Keratinocyte (primary cell): ENCODE measurements at regions not wholly inside any gene's neighbourhood (a gene's known extent, or its start where the extent isn't known, plus 50 kb on each side); places are given as distances from the start of the nearest gene placed in this dataset.

ENCODE experiments used
- EZH2 ChIP-seq: IDR thresholded peaks from one replicate; pipeline ENCODE4 v1.6.1; 2012; ENCODE audit warnings: inconsistent platforms, mild to moderate bottlenecking, low read length, moderate library complexity
- TF ChIP-seq, protein P1 (sequence below), 3 experiments: IDR thresholded peaks in 1 of 3; conservative IDR thresholded peaks in 1 of 3; optimal IDR thresholded peaks in 1 of 3; 2 replicates in 2 of 3; 3 replicates in 1 of 3; pipeline versions ENCODE3 to v1.5.1; 2011; ENCODE audit warnings: low read length in 3 of 3, mild to moderate bottlenecking in 3 of 3, moderate library complexity in 2 of 3, control low read depth in 1 of 3, inconsistent platforms in 1 of 3; ENCODE audit not compliant: insufficient read depth in 2 of 3; ENCODE audit errors: extremely low read depth in 1 of 3

DNA sequence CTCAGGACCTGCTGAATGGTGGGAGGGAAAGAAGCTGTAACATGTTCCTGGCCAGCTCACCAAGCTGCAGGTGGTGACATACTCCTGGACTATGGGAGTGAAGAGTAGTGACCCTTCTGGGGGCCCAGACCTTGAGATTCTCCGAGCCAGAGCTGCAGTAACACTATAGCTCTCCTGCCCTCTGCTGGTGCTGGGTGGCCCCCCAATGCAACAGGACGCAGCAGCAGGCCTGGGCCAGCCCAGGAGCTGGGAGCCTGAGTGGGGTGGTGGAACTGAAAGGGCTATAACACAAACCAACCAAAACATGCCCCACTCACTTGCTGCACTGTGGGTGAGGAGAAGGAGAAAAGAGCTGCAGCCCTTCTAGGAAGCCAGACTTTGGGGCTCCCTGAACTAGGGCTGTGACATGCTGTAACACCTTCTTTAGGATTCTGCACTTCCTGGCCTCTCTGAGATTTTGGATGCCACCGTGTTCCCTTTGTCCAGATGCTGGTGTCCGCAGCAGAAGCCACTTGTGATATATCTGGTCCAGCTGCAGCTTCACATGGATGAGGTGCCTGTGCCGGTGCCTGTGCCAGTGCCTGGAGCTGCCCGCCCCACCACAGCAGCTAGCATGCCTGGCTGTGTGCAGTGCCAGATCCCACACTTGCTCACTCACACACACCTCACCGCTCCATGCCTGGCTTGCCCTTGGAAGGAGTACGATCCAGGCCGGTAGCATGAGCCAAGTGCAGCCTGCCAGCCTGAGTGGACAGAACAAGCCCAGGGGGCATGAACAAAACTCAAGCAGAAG lies 636.8 kb upstream of the KCNMB2 start:
- TF ChIP-seq, protein P1, sequence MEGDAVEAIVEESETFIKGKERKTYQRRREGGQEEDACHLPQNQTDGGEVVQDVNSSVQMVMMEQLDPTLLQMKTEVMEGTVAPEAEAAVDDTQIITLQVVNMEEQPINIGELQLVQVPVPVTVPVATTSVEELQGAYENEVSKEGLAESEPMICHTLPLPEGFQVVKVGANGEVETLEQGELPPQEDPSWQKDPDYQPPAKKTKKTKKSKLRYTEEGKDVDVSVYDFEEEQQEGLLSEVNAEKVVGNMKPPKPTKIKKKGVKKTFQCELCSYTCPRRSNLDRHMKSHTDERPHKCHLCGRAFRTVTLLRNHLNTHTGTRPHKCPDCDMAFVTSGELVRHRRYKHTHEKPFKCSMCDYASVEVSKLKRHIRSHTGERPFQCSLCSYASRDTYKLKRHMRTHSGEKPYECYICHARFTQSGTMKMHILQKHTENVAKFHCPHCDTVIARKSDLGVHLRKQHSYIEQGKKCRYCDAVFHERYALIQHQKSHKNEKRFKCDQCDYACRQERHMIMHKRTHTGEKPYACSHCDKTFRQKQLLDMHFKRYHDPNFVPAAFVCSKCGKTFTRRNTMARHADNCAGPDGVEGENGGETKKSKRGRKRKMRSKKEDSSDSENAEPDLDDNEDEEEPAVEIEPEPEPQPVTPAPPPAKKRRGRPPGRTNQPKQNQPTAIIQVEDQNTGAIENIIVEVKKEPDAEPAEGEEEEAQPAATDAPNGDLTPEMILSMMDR (optimal IDR thresholded peaks at IDR 0.05 in 1 of 3, IDR thresholded peaks at IDR 0.05 in 1 of 3, conservative IDR thresholded peaks at IDR 0.05 in 1 of 3; ENCODE audit: extremely low read depth in 1 of 3, insufficient read depth in 2 of 3, low read length in 3 of 3): no peak
- no peak for TF ChIP-seq EZH2
